GM18907 (cell line): ENCODE measurements at regions not wholly inside any gene's neighbourhood (a gene's known extent, or its start where the extent isn't known, plus 50 kb on each side); places are given as distances from the start of the nearest gene placed in this dataset.

Experiments used
- ATAC-seq: cut with Tn5 transposase; IDR thresholded peaks from one replicate; pipeline ENCODE4 v1.9.1; 2021; ENCODE audit warnings: mild to moderate bottlenecking, moderate library complexity; ENCODE audit not compliant: unreplicated experiment

- ATAC-seq, result no peak
Measured at GRCh38 chr5:54659700-54660131, 142.2 kb downstream of the SNX18 start.

GRCh38 chr5:54658010-54658409 lies 140.5 kb downstream of the SNX18 start:
- ATAC-seq, result no peak

- ATAC-seq, result no peak
Measured at GRCh38 chr5:54656261-54656728, 138.7 kb downstream of the SNX18 start.

- no peak for ATAC-seq
Measured at GRCh38 chr5:54655761-54656160, 138.2 kb downstream of the SNX18 start.

- ATAC-seq, result no peak
Measured at GRCh38 chr5:54655266-54655665, 137.7 kb downstream of the SNX18 start.

GRCh38 chr5:54653956-54654614 lies 136.5 kb downstream of the SNX18 start:
- ATAC-seq, result no peak

- ATAC-seq, result no peak
Measured at GRCh38 chr5:54651482-54652076, 134.0 kb downstream of the SNX18 start.

- ATAC-seq, result no peak
Measured at GRCh38 chr5:54649041-54649504, 131.5 kb downstream of the SNX18 start.

GRCh38 chr5:54646356-54647101 lies 129.0 kb downstream of the SNX18 start:
- peak; percentile 89 for ATAC-seq

GRCh38 chr5:54645882-54646355 lies 128.4 kb downstream of the SNX18 start:
- no peak for ATAC-seq

GRCh38 chr5:54644226-54644625 lies 126.7 kb downstream of the SNX18 start:
- no peak for ATAC-seq

GRCh38 chr5:54643685-54644106 lies 126.1 kb downstream of the SNX18 start:
- no peak for ATAC-seq

GRCh38 chr5:54639621-54640020 lies 122.1 kb downstream of the SNX18 start:
- ATAC-seq, result no peak

GRCh38 chr5:54638106-54638505 lies 120.5 kb downstream of the SNX18 start:
- no peak for ATAC-seq

- ATAC-seq, result no peak
Measured at GRCh38 chr5:54637654-54638053, 120.1 kb downstream of the SNX18 start.

- no peak for ATAC-seq
Measured at GRCh38 chr5:54634089-54634488, 116.5 kb downstream of the SNX18 start.

GRCh38 chr5:54632131-54632701 lies 114.7 kb downstream of the SNX18 start:
- no peak for ATAC-seq

GRCh38 chr5:54630738-54631359 lies 113.3 kb downstream of the SNX18 start:
- no peak for ATAC-seq

- no peak for ATAC-seq
Measured at GRCh38 chr5:54629115-54629514, 111.6 kb downstream of the SNX18 start.

GRCh38 chr5:54628050-54628449 lies 110.5 kb downstream of the SNX18 start:
- no peak for ATAC-seq

GRCh38 chr5:54626407-54626806 lies 108.8 kb downstream of the SNX18 start:
- ATAC-seq, result no peak
